Kidney (tissue), 13 donors: ENCODE measurements at regions not wholly inside any gene's neighbourhood (a gene's known extent, or its start where the extent isn't known, plus 50 kb on each side); places are given as distances from the start of the nearest gene placed in this dataset.

Source experiments
- DNase-seq, 5 donors: peaks; one replicate each; pipeline ENCODE4 v3.0.0-alpha.2; 2013 to 2020
- FAIRE-seq: peaks from 2 replicates; lab custom pipeline; 2012; peaks lifted over from hg19 to GRCh38; lab: Jason Lieb, UNC
- H3K27ac ChIP-seq, 2 donors: one replicate each; pipeline ENCODE4 v1.7.0; 2013; ENCODE audit warnings: low read depth in 2 of 2, low read length in 2 of 2, inconsistent platforms in 1 of 2
- H3K27me3 ChIP-seq: one replicate; pipeline ENCODE4 v1.7.1; 2013; ENCODE audit warnings: low read length, inconsistent platforms; ENCODE audit not compliant: control insufficient read depth, insufficient read depth
- H3K36me3 ChIP-seq, 3 donors: one replicate each; pipeline versions ENCODE4 v1.7.0 to v1.7.1; 2013; ENCODE audit warnings: low read length in 3 of 3, control low read depth in 1 of 3, inconsistent platforms in 1 of 3; ENCODE audit not compliant: insufficient read depth in 3 of 3, control insufficient read depth in 2 of 3
- H3K4me1 ChIP-seq, 3 donors: one replicate each; pipeline versions ENCODE4 v1.7.0 to v1.7.1; 2013; ENCODE audit warnings: low read length in 3 of 3, inconsistent platforms in 1 of 3, low read depth in 1 of 3; ENCODE audit not compliant: control insufficient read depth in 2 of 3, insufficient read depth in 2 of 3
- H3K4me3 ChIP-seq, 3 donors: one replicate each; pipeline versions ENCODE4 v1.7.0 to v1.8.1; 2013; ENCODE audit warnings: low read length in 3 of 3, control low read depth in 1 of 3, inconsistent platforms in 1 of 3
- H3K9ac ChIP-seq, 3 donors: one replicate each; pipeline versions ENCODE4 v1.7.0 to v1.7.1; 2013; ENCODE audit warnings: low read length in 3 of 3, control low read depth in 1 of 3, inconsistent platforms in 1 of 3
- H3K9me3 ChIP-seq, 3 donors: one replicate each; pipeline versions ENCODE4 v1.7.0 to v1.7.1; 2013; ENCODE audit warnings: low read length in 3 of 3, control low read depth in 1 of 3, inconsistent platforms in 1 of 3; ENCODE audit not compliant: control insufficient read depth in 2 of 3, insufficient read depth in 1 of 3
- intact Hi-C: fragments of 100-400 bp; cut with DNase I; formaldehyde crosslinking; loops from one replicate; pipeline ENCODE4 v1.11.1; 2022
- TF ChIP-seq, protein P1 (sequence below): IDR thresholded peaks from 3 replicates; pipeline ENCODE4 v1.5.1; 2012; ENCODE audit warnings: mild to moderate bottlenecking, moderate library complexity, borderline replicate concordance; ENCODE audit not compliant: insufficient read depth; ENCODE audit errors: extremely low read depth
- donor health status: control.
- donor health status: control.
- donor health status: control.
- donor health status: control.
- donor health status: control.
- donor health status: DM: yes; HTN: yes; CAD: no.
- donor health status: Normal renal cell carcinoma (clear cell type).

- H3K27me3 ChIP-seq = no peaks in the 10 kb centered on the region
- no peaks in the 10 kb centered on the region for H3K4me1 ChIP-seq
- no peaks in the 10 kb centered on the region for H3K9me3 ChIP-seq
- H3K4me3 ChIP-seq = no peak overlapping the region
- H3K36me3 ChIP-seq = no peaks in the 10 kb centered on the region
- intact Hi-C loops = no loop called here
- no peak overlapping the region for H3K27ac ChIP-seq
- no peak overlapping the region for H3K9ac ChIP-seq
- TF ChIP-seq, protein P1, sequence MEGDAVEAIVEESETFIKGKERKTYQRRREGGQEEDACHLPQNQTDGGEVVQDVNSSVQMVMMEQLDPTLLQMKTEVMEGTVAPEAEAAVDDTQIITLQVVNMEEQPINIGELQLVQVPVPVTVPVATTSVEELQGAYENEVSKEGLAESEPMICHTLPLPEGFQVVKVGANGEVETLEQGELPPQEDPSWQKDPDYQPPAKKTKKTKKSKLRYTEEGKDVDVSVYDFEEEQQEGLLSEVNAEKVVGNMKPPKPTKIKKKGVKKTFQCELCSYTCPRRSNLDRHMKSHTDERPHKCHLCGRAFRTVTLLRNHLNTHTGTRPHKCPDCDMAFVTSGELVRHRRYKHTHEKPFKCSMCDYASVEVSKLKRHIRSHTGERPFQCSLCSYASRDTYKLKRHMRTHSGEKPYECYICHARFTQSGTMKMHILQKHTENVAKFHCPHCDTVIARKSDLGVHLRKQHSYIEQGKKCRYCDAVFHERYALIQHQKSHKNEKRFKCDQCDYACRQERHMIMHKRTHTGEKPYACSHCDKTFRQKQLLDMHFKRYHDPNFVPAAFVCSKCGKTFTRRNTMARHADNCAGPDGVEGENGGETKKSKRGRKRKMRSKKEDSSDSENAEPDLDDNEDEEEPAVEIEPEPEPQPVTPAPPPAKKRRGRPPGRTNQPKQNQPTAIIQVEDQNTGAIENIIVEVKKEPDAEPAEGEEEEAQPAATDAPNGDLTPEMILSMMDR = no peak
- FAIRE-seq (no peak), DNase-seq (no peak)
These were observed 185.5 kb upstream of the SALL4 start for GRCh38 chr20:51987812-51988211.

- Histone ChIP-seq H3K9ac (no peak overlapping the region), H3K27me3 (no peaks in the 10 kb centered on the region), H3K9me3 (no peaks in the 10 kb centered on the region), H3K4me3 (no peak overlapping the region), H3K4me1 (no peaks in the 10 kb centered on the region), H3K36me3 (no peaks in the 10 kb centered on the region), H3K27ac (peak overlapping the region in 1 of 2 donors; percentile 11)
- TF ChIP-seq, protein P1 = no peak
- DNase-seq (peak in 2 of 5 donors; percentile 62 to 83), FAIRE-seq (peak; percentile 37)
- intact Hi-C loops = no loop called here
These were observed 182.7 kb upstream of the SALL4 start for GRCh38 chr20:51985013-51985415.

GRCh38 chr20:51980277-51980676, 178.0 kb upstream of the SALL4 start:
- no peaks in the 10 kb centered on the region for H3K4me1 ChIP-seq
- FAIRE-seq (no peak), DNase-seq (no peak)
- TF ChIP-seq, protein P1 = no peak
- H3K4me3 ChIP-seq = no peak overlapping the region
- H3K27ac ChIP-seq = no peak overlapping the region
- intact Hi-C loops = no loop called here
- no peaks in the 10 kb centered on the region for H3K36me3 ChIP-seq
- H3K27me3 ChIP-seq = no peaks in the 10 kb centered on the region
- peaks cover 0 to 6% (median 2%) of the 10 kb centered on the region in 3 donors for H3K9me3 ChIP-seq
- no peak overlapping the region for H3K9ac ChIP-seq

- DNase-seq = no peak
- Histone ChIP-seq H3K27ac (no peak overlapping the region), H3K9ac (no peak overlapping the region), H3K4me3 (no peak overlapping the region), H3K4me1 (no peaks in the 10 kb centered on the region), H3K36me3 (no peaks in the 10 kb centered on the region), H3K9me3 (peaks cover 0 to 6% (median 2%) of the 10 kb centered on the region in 3 donors), H3K27me3 (no peaks in the 10 kb centered on the region)
- intact Hi-C loops = no loop called here
- TF ChIP-seq, protein P1 = no peak
- FAIRE-seq = no peak
These were observed 176.9 kb upstream of the SALL4 start for GRCh38 chr20:51979226-51979625.
